WTC11 (cell line): ENCODE measurements at regions not wholly inside any gene's neighbourhood (a gene's known extent, or its start where the extent isn't known, plus 50 kb on each side); places are given as distances from the start of the nearest gene placed in this dataset.

Experiments
- ATAC-seq: fragments of 200-7000 bp; cut with Tn5 transposase; 2 replicates; pipeline ENCODE4 v1.10.0; 2021; ENCODE audit warnings: mild to moderate bottlenecking, moderate library complexity
- CTCF ChIA-PET: fragments of 300-600 bp; sonication (Branson Sonifier 250); formaldehyde crosslinking; loops from one replicate; lab custom pipeline; 2021; ENCODE audit warnings: antibody characterized with exemption; lab: Charles Lee
- POLR2A ChIA-PET: fragments of 350-600 bp; sonication (Branson Sonifier 250); formaldehyde crosslinking; loops from one replicate; lab custom pipeline; 2021; ENCODE audit warnings: antibody characterized with exemption; lab: Charles Lee
- DNase-seq: peaks from one replicate; pipeline ENCODE4 v3.0.0; 2021; ENCODE audit warnings: low spot score
- H3K27ac Mint-ChIP-seq: 2 replicates; pipeline ENCODE4 v1.8.0; 2021; ENCODE audit warnings: mixed read lengths
- H3K27me3 Mint-ChIP-seq: 2 replicates; pipeline ENCODE4 v1.8.0; 2021; ENCODE audit warnings: low read depth, mild to moderate bottlenecking, moderate library complexity, mixed read lengths
- H3K36me3 Mint-ChIP-seq: 2 replicates; pipeline ENCODE4 v1.8.0; 2021; ENCODE audit warnings: mixed read lengths
- H3K4me1 Mint-ChIP-seq: 2 replicates; pipeline ENCODE4 v1.8.0; 2022; ENCODE audit warnings: mixed read lengths
- H3K4me3 Mint-ChIP-seq: 2 replicates; pipeline ENCODE4 v1.8.0; 2021; ENCODE audit warnings: mild to moderate bottlenecking, moderate library complexity, mixed read lengths
- H3K9me3 Mint-ChIP-seq: 2 replicates; pipeline ENCODE4 v1.8.0; 2021; ENCODE audit warnings: mixed read lengths
- ATF6 ChIP-seq: sonication (generic); formaldehyde crosslinking; IDR thresholded peaks from 2 replicates; pipeline ENCODE4 v1.8.1; 2023; ENCODE audit warnings: mild to moderate bottlenecking, missing genetic modification reagents
- FOXK1 ChIP-seq: sonication (generic); formaldehyde crosslinking; IDR thresholded peaks from 2 replicates; pipeline ENCODE4 v1.8.0; 2022; ENCODE audit warnings: mild to moderate bottlenecking, moderate library complexity, missing genetic modification reagents
- FOXP4 ChIP-seq: sonication (generic); formaldehyde crosslinking; IDR thresholded peaks from 2 replicates; pipeline ENCODE4 v1.8.0; 2022; ENCODE audit warnings: mild to moderate bottlenecking, missing genetic modification reagents
- GRHL2 ChIP-seq: fragments of 250-450 bp; sonication (Bioruptor Pico); IDR thresholded peaks from 2 replicates; pipeline ENCODE4 v1.8.0; 2022; ENCODE audit warnings: mild to moderate bottlenecking, moderate library complexity; ENCODE audit not compliant: insufficient replicate concordance, severe bottlenecking
- HMGA2 ChIP-seq: fragments of 250-450 bp; sonication (Bioruptor Pico); IDR thresholded peaks from 2 replicates; pipeline ENCODE4 v1.4.0; 2021; ENCODE audit warnings: mild to moderate bottlenecking, moderate library complexity
- IRF1 ChIP-seq: sonication (generic); formaldehyde crosslinking; IDR thresholded peaks from 2 replicates; pipeline ENCODE4 v1.8.0; 2023; ENCODE audit warnings: missing genetic modification reagents
- MAX ChIP-seq: sonication (generic); formaldehyde crosslinking; IDR thresholded peaks from 2 replicates; pipeline ENCODE4 v1.8.0; 2022; ENCODE audit warnings: mild to moderate bottlenecking, missing genetic modification reagents
- NFE2L1 ChIP-seq: sonication (generic); formaldehyde crosslinking; IDR thresholded peaks from 2 replicates; pipeline ENCODE4 v1.8.1; 2023; ENCODE audit warnings: missing genetic modification reagents
- NFYB ChIP-seq: sonication (generic); formaldehyde crosslinking; conservative IDR thresholded peaks from 2 replicates; pipeline ENCODE4 v1.8.0; 2022; ENCODE audit warnings: low read depth, missing genetic modification reagents
- NR1H2 ChIP-seq: sonication (generic); formaldehyde crosslinking; IDR thresholded peaks from 2 replicates; pipeline ENCODE4 v1.9.0; 2021; ENCODE audit warnings: mild to moderate bottlenecking, moderate library complexity, missing genetic modification reagents
- NR3C1 ChIP-seq: sonication (generic); formaldehyde crosslinking; conservative IDR thresholded peaks from 2 replicates; pipeline ENCODE4 v1.8.1; 2023; ENCODE audit warnings: low read depth, mild to moderate bottlenecking, missing genetic modification reagents
- PREB ChIP-seq: sonication (generic); formaldehyde crosslinking; IDR thresholded peaks from 2 replicates; pipeline ENCODE4 v1.8.1; 2022; ENCODE audit warnings: mild to moderate bottlenecking, missing genetic modification reagents, moderate library complexity, borderline replicate concordance
- RELA ChIP-seq: sonication (generic); formaldehyde crosslinking; IDR thresholded peaks from 2 replicates; pipeline ENCODE4 v1.8.1; 2022; ENCODE audit warnings: missing genetic modification reagents, mild to moderate bottlenecking, borderline replicate concordance
- SMAD4 ChIP-seq: sonication (generic); formaldehyde crosslinking; IDR thresholded peaks from 2 replicates; pipeline ENCODE4 v1.8.0; 2022; ENCODE audit warnings: mild to moderate bottlenecking, missing genetic modification reagents
- SP1 ChIP-seq: sonication (generic); formaldehyde crosslinking; conservative IDR thresholded peaks from 2 replicates; pipeline ENCODE4 v1.8.1; 2022; ENCODE audit warnings: missing genetic modification reagents
- TEAD4 ChIP-seq: sonication (generic); formaldehyde crosslinking; IDR thresholded peaks from 2 replicates; pipeline ENCODE4 v1.8.0; 2022; ENCODE audit warnings: mild to moderate bottlenecking, missing genetic modification reagents
- USF2 ChIP-seq: sonication (generic); formaldehyde crosslinking; IDR thresholded peaks from 2 replicates; pipeline ENCODE4 v1.8.1; 2023; ENCODE audit warnings: mild to moderate bottlenecking, missing genetic modification reagents, moderate library complexity
- ZNF232 ChIP-seq: sonication (generic); formaldehyde crosslinking; IDR thresholded peaks from 2 replicates; pipeline ENCODE4 v1.8.0; 2022; ENCODE audit warnings: mild to moderate bottlenecking, missing genetic modification reagents
- ZNF281 ChIP-seq: sonication (generic); formaldehyde crosslinking; IDR thresholded peaks from 2 replicates; pipeline ENCODE4 v1.8.0; 2023; ENCODE audit warnings: mild to moderate bottlenecking, missing genetic modification reagents
- ZNF416 ChIP-seq: fragments of 250-450 bp; sonication (Bioruptor Pico); IDR thresholded peaks from 2 replicates; pipeline ENCODE4 v1.9.0; 2021; ENCODE audit warnings: mild to moderate bottlenecking, inconsistent platforms
- ZNF512 ChIP-seq: sonication (generic); formaldehyde crosslinking; IDR thresholded peaks from 2 replicates; pipeline ENCODE4 v1.8.1; 2022; ENCODE audit warnings: missing genetic modification reagents, borderline replicate concordance

- H3K4me1 Mint-ChIP-seq = no peaks in the 10 kb centered on the region
- POLR2A ChIA-PET = interaction anchor here (0.6 kb wide), 1 partner anchor 157 kb away, joined by 8 read pairs; no protein-coding TSS in a partner anchor
- TF ChIP-seq FOXK1 (CRISPR knock-in tag) (no peak), ATF6 (CRISPR knock-in tag) (no peak), ZNF416 (CRISPR knock-in tag) (no peak), HMGA2 (no peak), TEAD4 (no peak), ZNF232 (CRISPR knock-in tag) (no peak), NFE2L1 (CRISPR knock-in tag) (no peak), ZNF512 (no peak), SMAD4 (CRISPR knock-in tag) (no peak)
- TF ChIP-seq, all 79 proteins: peak for 0
- CTCF ChIA-PET = no interaction called here
- Mint-ChIP-seq H3K27ac (no peak overlapping the region), H3K27me3 (no peaks in the 10 kb centered on the region; the same call in 1 of the 2 replicates), H3K4me3 (no peak overlapping the region), H3K36me3 (peaks cover 2% of the 10 kb centered on the region), H3K9me3 (peaks cover 24% of the 10 kb centered on the region)
- DNase-seq (no peak), ATAC-seq (no peak)
These were observed 1396.8 kb upstream of the LRRTM3 start for GRCh38 chr10:65528986-65529385.

GRCh38 chr10:65531545-65531944 lies 1394.3 kb upstream of the LRRTM3 start:
- POLR2A ChIA-PET = no interaction called here
- Mint-ChIP-seq H3K4me3 (no peak overlapping the region), H3K27ac (no peak overlapping the region), H3K9me3 (peaks cover 12% of the 10 kb centered on the region), H3K36me3 (peaks cover 2% of the 10 kb centered on the region; the same call in 1 of the 2 replicates), H3K4me1 (no peaks in the 10 kb centered on the region), H3K27me3 (no peaks in the 10 kb centered on the region; the same call in 1 of the 2 replicates)
- CTCF ChIA-PET = no interaction called here
- DNase-seq (no peak), ATAC-seq (no peak)
- TF ChIP-seq MAX (CRISPR knock-in tag) (no peak), ZNF281 (CRISPR knock-in tag) (no peak), SP1 (CRISPR knock-in tag) (no peak), PREB (CRISPR knock-in tag) (no peak), NR3C1 (CRISPR knock-in tag) (no peak), SMAD4 (CRISPR knock-in tag) (no peak), NR1H2 (CRISPR knock-in tag) (no peak), RELA (CRISPR knock-in tag) (no peak), USF2 (CRISPR knock-in tag) (no peak), FOXP4 (CRISPR knock-in tag) (no peak), NFYB (CRISPR knock-in tag) (no peak), GRHL2 (CRISPR knock-in tag) (no peak), IRF1 (CRISPR knock-in tag) (no peak)
